ENCODE measurements at regions not wholly inside any gene's neighbourhood (a gene's known extent, or its start where the extent isn't known, plus 50 kb on each side); places are given as distances from the start of the nearest gene placed in this dataset.

DNA sequence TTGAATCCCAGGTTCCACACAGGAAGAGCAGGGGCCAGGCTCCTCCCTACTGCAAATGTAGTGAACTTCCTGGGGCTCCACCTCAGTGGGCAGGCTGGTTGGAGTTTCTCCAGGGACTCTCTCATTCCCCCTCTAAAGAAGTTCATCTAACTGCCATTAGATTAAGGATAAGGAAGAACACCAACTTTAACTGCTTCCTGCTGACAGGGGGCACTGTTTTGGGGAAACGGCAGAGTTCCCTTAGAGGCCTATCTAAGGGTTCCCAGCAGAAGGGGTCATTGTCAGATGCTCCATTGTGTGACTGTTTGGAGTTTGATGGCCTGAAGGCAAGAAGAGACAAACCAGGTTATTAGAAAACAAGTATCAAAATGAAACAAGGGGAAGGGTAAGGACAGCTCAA, 2159.7 kb upstream of the PIK3C3 start:
- H4K8ac ChIP-seq (ENCODE audit: extremely low read depth, insufficient read depth, low read length) = no peak overlapping the region

More for the DNA sequence above, 2159.7 kb upstream of the PIK3C3 start:
- H4K5ac ChIP-seq (ENCODE audit: insufficient read length, low read depth, low read length) = no peak overlapping the region
- no peak overlapping the region for H3K14ac ChIP-seq (ENCODE audit: insufficient read length)
- no peak overlapping the region for H2AK5ac ChIP-seq (ENCODE audit: low read depth, low read length)
- H3K23me2 ChIP-seq (ENCODE audit: low read depth, low read length) = no peaks in the 10 kb centered on the region
- no peak overlapping the region for H3K9ac ChIP-seq (replicated peaks in 1 of 4; ENCODE audit: extremely low read depth in 1 of 4, low read depth in 3 of 4, low read length in 3 of 4)
- H2BK120ac ChIP-seq (replicated peaks; ENCODE audit: low read depth, low read length) = no peak overlapping the region
- no peak overlapping the region for H3K23ac ChIP-seq (ENCODE audit: insufficient read length)
- H3K9me3 ChIP-seq (ENCODE audit: insufficient read depth in 2 of 2, low read depth in 1 of 2, low read length in 1 of 2) = no peaks in the 10 kb centered on the region
- H4K91ac ChIP-seq (replicated peaks; ENCODE audit: insufficient read length, low read length) = no peak overlapping the region
- no peak overlapping the region for H3K4ac ChIP-seq (replicated peaks; ENCODE audit: insufficient read length, low read depth, low read length)
- peaks cover 0 to 5% (median under 1%) of the 10 kb centered on the region in 4 experiments; a peak in 1 of 7 replicates for H3K4me1 ChIP-seq (replicated peaks in 1 of 4; ENCODE audit: control insufficient read depth in 3 of 4, insufficient read depth in 4 of 4, low read length in 3 of 4)
- H2BK20ac ChIP-seq (ENCODE audit: low read length) = no peak overlapping the region
- no peak for DNase-seq (ENCODE audit: low read depth in 1 of 2, low spot score in 2 of 2)
- no peak overlapping the region for H2BK15ac ChIP-seq (ENCODE audit: low read length)
- no peak overlapping the region for H2BK5ac ChIP-seq (ENCODE audit: low read depth, low read length)
- peak; percentile 28 for FAIRE-seq
- H2BK12ac ChIP-seq (ENCODE audit: low read depth, low read length) = no peak overlapping the region
- H3K79me1 ChIP-seq (ENCODE audit: low read depth, low read length) = no peaks in the 10 kb centered on the region
- no peak overlapping the region for H3K4me3 ChIP-seq (ENCODE audit: extremely low read depth in 1 of 4, insufficient read depth in 2 of 4, low read depth in 3 of 4, low read length in 4 of 4)
- no peaks in the 10 kb centered on the region for H3K27me3 ChIP-seq (replicated peaks in 1 of 4; ENCODE audit: control insufficient read depth in 3 of 4, extremely low read depth in 1 of 4, insufficient read depth in 3 of 4, low read length in 3 of 4)
- peaks cover 0 to 72% of the 10 kb centered on the region in 2 experiments; a peak in 2 of 4 replicates for H3K79me2 ChIP-seq (ENCODE audit: control insufficient read depth in 1 of 2, insufficient read depth in 2 of 2, low read length in 2 of 2)
- TF ChIP-seq CBX5 (IDR thresholded peaks at IDR 0.05; ENCODE audit: low read depth, low read length) (no peak), RAD21 (IDR thresholded peaks at IDR 0.05 in 1 of 2, conservative IDR thresholded peaks at IDR 0.05 in 1 of 2; ENCODE audit: low read depth in 2 of 2, low read length in 2 of 2) (peak; percentile 16 to 26; a peak in 2 of 4 replicates)
- TF ChIP-seq, protein P1, sequence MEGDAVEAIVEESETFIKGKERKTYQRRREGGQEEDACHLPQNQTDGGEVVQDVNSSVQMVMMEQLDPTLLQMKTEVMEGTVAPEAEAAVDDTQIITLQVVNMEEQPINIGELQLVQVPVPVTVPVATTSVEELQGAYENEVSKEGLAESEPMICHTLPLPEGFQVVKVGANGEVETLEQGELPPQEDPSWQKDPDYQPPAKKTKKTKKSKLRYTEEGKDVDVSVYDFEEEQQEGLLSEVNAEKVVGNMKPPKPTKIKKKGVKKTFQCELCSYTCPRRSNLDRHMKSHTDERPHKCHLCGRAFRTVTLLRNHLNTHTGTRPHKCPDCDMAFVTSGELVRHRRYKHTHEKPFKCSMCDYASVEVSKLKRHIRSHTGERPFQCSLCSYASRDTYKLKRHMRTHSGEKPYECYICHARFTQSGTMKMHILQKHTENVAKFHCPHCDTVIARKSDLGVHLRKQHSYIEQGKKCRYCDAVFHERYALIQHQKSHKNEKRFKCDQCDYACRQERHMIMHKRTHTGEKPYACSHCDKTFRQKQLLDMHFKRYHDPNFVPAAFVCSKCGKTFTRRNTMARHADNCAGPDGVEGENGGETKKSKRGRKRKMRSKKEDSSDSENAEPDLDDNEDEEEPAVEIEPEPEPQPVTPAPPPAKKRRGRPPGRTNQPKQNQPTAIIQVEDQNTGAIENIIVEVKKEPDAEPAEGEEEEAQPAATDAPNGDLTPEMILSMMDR (IDR thresholded peaks at IDR 0.05; ENCODE audit: control extremely low read depth in 1 of 3, insufficient read depth in 1 of 3, low read depth in 1 of 3, low read length in 3 of 3) = peak in 1 of 3 experiments; percentile 43; a peak in 2 of 4 replicates
- no peaks in the 10 kb centered on the region for H4K20me1 ChIP-seq (replicated peaks in 1 of 2; ENCODE audit: control insufficient read depth in 1 of 2, insufficient read depth in 2 of 2, low read length in 2 of 2)
- H3K18ac ChIP-seq (ENCODE audit: extremely low read depth, low read length) = no peak overlapping the region
- 86% methylated on average over 1 of the region's 1 CpG; no CpG with 5 or more reads in 1 of the 2 experiments for WGBS, 2 experiments (ENCODE audit: extremely low coverage in 1 of 2, insufficient coverage in 1 of 2, insufficient read length in 1 of 2, insufficient replicate concordance in 2 of 2, low coverage in 1 of 2, low lambda C conversion rate in 2 of 2, missing lambda C conversion rate in 1 of 2)
- POLR2A ChIA-PET (ENCODE audit: partially characterized antibody) = no interaction called here
- no peak overlapping the region for H3K4me2 ChIP-seq (ENCODE audit: insufficient read depth in 1 of 2, low read depth in 2 of 2, low read length in 2 of 2)
- no peaks in the 10 kb centered on the region for H3K36me3 ChIP-seq (ENCODE audit: control insufficient read depth in 2 of 4, insufficient read depth in 4 of 4, low read length in 3 of 4)
- H3K27ac ChIP-seq (ENCODE audit: low read depth, low read length) = no peak overlapping the region
- no peak overlapping the region for H3K56ac ChIP-seq (replicated peaks; ENCODE audit: insufficient read length, low read depth, low read length)
- CTCF ChIA-PET (ENCODE audit: partially characterized antibody) = interaction anchor here (0.8 to 1.6 kb wide), 4 partner anchors 13 to 45 kb away, joined by 3 to 6 read pairs (median 4); no protein-coding TSS in a partner anchor
- H2AFZ ChIP-seq (ENCODE audit: low read length) = no peak overlapping the region

All from H1 (cell line).